NCI-H524 (cell line): ENCODE measurements at regions not wholly inside any gene's neighbourhood (a gene's known extent, or its start where the extent isn't known, plus 50 kb on each side); places are given as distances from the start of the nearest gene placed in this dataset.
A peak's percentile ranks its signal among the peaks of the same experiment; 100 is the strongest.
"Not testable (repeated sequence)": the region's sequence is repeated elsewhere in the genome, so short reads cannot be mapped to it uniquely, and the experiment has no call there.

ENCODE experiments used
- DNase-seq, 2 experiments: peaks; one replicate each; lab custom pipeline; 2025; lab: John Stamatoyannopoulos, UW

GRCh38 chr6:166877906-166878305, 78.4 kb downstream of the RNASET2 start:
- no peak for DNase-seq

GRCh38 chr6:166877349-166877748, 79.0 kb downstream of the RNASET2 start:
- no peak for DNase-seq

- DNase-seq = no peak
Observed at GRCh38 chr6:166872531-166873009, 83.8 kb downstream of the RNASET2 start.

- no peak for DNase-seq
Observed at GRCh38 chr6:166870602-166871208, 85.6 kb downstream of the RNASET2 start.

GRCh38 chr6:166866839-166867637, 89.3 kb downstream of the RNASET2 start:
- DNase-seq = no peak

- no peak for DNase-seq
Observed at GRCh38 chr6:166864333-166864732, 92.0 kb downstream of the RNASET2 start.

- DNase-seq = no peak
Observed at GRCh38 chr6:166862978-166863530, 93.3 kb downstream of the RNASET2 start.

- peak; percentile 41 to 77 for DNase-seq
Observed at GRCh38 chr6:166862287-166862977, 93.9 kb downstream of the RNASET2 start.

GRCh38 chr6:166861961-166862286, 94.4 kb downstream of the RNASET2 start:
- DNase-seq = no peak

GRCh38 chr6:166861304-166861703, 95.0 kb downstream of the RNASET2 start:
- no peak for DNase-seq

- DNase-seq = no peak
Observed at GRCh38 chr6:166860392-166860791, 96.0 kb downstream of the RNASET2 start.

- DNase-seq = no peak
Observed at GRCh38 chr6:166855416-166855815, 100.9 kb downstream of the RNASET2 start.

- DNase-seq = no peak
Observed at GRCh38 chr6:166853371-166854325, 102.7 kb downstream of the RNASET2 start.

- no peak for DNase-seq
Observed at GRCh38 chr6:166852451-166852975, 103.8 kb downstream of the RNASET2 start.

GRCh38 chr6:166851911-166852310, 104.4 kb downstream of the RNASET2 start:
- DNase-seq = no peak

GRCh38 chr6:166851426-166851825, 104.9 kb downstream of the RNASET2 start:
- no peak for DNase-seq

GRCh38 chr6:166850677-166851076, 105.7 kb downstream of the RNASET2 start:
- DNase-seq = no peak

- no peak for DNase-seq
Observed at GRCh38 chr6:166849749-166850183, 106.6 kb downstream of the RNASET2 start.

GRCh38 chr6:166848979-166849748, 107.2 kb downstream of the RNASET2 start:
- DNase-seq = no peak

- not testable (repeated sequence) for DNase-seq
Observed at GRCh38 chr6:166846446-166847142, 109.8 kb downstream of the RNASET2 start.
